GM23248 (cell line): ENCODE measurements at regions not wholly inside any gene's neighbourhood (a gene's known extent, or its start where the extent isn't known, plus 50 kb on each side); places are given as distances from the start of the nearest gene placed in this dataset.

Experiments
- EZH2 ChIP-seq: fragments of 200-600 bp; sonication (generic); IDR thresholded peaks from 2 replicates; pipeline ENCODE4 v1.6.1; 2018; ENCODE audit warnings: antibody characterized with exemption, mild to moderate bottlenecking; ENCODE audit not compliant: insufficient read depth, poor library complexity, severe bottlenecking
- EZH2phosphoT487 ChIP-seq: fragments of 200-600 bp; sonication (generic); IDR thresholded peaks from 2 replicates; pipeline ENCODE4 v1.6.1; 2018; ENCODE audit warnings: antibody characterized with exemption, moderate library complexity, mild to moderate bottlenecking, low read depth; ENCODE audit not compliant: insufficient read depth

- no peak for TF ChIP-seq EZH2phosphoT487
- no peak for TF ChIP-seq EZH2
Observed at GRCh38 chr11:114953039-114953438, 274.7 kb downstream of the NXPE2 start.
